ENCODE measurements at regions not wholly inside any gene's neighbourhood (a gene's known extent, or its start where the extent isn't known, plus 50 kb on each side); places are given as distances from the start of the nearest gene placed in this dataset.
"Not testable (repeated sequence)": the region's sequence is repeated elsewhere in the genome, so short reads cannot be mapped to it uniquely, and the experiment has no call there.

DNA sequence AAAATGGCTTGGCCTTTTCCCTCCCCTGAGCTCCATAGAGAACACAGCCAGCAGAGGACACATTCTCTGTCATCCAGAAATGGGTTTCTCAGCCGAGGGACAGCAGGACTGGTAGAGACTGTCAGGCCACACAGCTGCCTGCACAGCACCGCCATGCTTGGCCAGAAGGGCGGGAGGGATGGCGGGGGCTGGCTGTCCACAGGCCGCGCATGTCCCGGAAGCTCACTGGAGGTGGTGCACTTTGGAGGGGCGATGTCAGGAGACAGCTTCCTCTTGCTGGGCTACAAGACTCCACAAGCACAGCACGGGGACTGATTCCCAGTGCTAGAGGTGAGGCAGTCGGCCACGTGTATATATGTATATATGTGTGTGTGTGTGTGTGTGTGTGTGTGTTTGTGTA lies 125.3 kb downstream of the GOLGA6L4 start:
- H3K4me1 ChIP-seq; intact Hi-C loops (cut with DNase I); H3K4me3 ChIP-seq; ATAC-seq; H3K27me3 ChIP-seq; DNase-seq; H3K9me3 ChIP-seq; H3K36me3 ChIP-seq (replicated peaks in 1 of 2; ENCODE audit: insufficient read depth in 1 of 2, low read depth in 2 of 2); H3K27ac ChIP-seq: not testable (repeated sequence)
- no CpG with 5 or more reads among the region's 11 CpGs for WGBS, 2 donors

DNA sequence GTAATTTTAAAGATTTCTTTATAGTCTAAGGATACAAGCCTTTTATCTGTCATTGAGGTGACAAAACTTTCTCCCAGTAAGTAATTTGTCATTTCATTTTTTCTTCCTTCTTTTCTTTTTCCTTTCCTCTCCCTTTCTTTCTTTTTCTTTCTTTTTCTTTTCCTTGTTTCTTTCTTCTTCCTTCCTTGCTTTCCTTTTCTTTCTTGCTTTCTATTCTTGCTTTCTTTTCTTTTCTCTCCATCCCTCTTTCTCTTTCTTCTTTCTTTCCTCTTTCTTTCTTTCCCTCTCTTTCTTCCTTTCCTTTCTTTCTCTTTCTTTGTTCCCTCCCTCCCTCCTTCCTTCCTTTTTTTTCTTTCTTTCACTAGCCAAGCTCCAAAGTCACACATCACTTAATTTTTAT lies 148.8 kb downstream of the GOLGA6L4 start:
- H3K27ac ChIP-seq; H3K9me3 ChIP-seq; intact Hi-C loops (cut with DNase I); ATAC-seq; H3K27me3 ChIP-seq; DNase-seq; H3K4me1 ChIP-seq; H3K4me3 ChIP-seq; H3K36me3 ChIP-seq (replicated peaks in 1 of 2; ENCODE audit: insufficient read depth in 1 of 2, low read depth in 2 of 2): not testable (repeated sequence)

DNA sequence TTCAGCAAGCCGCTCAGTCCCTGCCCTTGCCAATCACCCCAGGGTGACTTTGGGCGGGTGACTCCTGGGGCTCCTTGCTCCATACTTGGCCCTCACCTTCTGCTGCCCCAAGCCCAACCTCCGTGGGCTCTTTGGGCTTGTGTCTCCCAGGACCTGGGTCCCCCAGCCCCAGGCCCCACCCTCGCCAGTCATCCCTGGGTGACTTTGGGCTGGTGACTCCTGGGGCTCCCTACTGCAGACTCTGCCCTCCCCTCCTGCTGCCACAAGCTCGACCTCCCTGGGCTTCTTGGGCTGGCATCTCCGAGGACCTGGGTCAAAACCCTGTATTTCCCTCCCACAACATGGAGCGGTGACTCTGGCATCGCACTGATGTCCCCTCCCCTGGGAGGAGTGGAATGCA lies 151.5 kb downstream of the GOLGA6L4 start:
- H3K36me3 ChIP-seq (replicated peaks in 1 of 2; ENCODE audit: insufficient read depth in 1 of 2, low read depth in 2 of 2), result no peaks in the 10 kb centered on the region
- H3K9me3 ChIP-seq, result no peaks in the 10 kb centered on the region
- DNase-seq (peak in 1 of 4 donors; percentile 2), ATAC-seq (no peak)
- H3K27ac ChIP-seq, result no peak overlapping the region
- TF ChIP-seq, protein P1, sequence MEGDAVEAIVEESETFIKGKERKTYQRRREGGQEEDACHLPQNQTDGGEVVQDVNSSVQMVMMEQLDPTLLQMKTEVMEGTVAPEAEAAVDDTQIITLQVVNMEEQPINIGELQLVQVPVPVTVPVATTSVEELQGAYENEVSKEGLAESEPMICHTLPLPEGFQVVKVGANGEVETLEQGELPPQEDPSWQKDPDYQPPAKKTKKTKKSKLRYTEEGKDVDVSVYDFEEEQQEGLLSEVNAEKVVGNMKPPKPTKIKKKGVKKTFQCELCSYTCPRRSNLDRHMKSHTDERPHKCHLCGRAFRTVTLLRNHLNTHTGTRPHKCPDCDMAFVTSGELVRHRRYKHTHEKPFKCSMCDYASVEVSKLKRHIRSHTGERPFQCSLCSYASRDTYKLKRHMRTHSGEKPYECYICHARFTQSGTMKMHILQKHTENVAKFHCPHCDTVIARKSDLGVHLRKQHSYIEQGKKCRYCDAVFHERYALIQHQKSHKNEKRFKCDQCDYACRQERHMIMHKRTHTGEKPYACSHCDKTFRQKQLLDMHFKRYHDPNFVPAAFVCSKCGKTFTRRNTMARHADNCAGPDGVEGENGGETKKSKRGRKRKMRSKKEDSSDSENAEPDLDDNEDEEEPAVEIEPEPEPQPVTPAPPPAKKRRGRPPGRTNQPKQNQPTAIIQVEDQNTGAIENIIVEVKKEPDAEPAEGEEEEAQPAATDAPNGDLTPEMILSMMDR (IDR thresholded peaks at IDR 0.05), result no peak
- no peak for TF ChIP-seq POLR2A (IDR thresholded peaks at IDR 0.05)
- H3K4me1 ChIP-seq, result no peaks in the 10 kb centered on the region
- no peak overlapping the region for H3K4me3 ChIP-seq
- WGBS, 2 donors, result 54 to 65% methylated on average over 3 to 8 of the region's 8 CpGs
- intact Hi-C loops (cut with DNase I), result no loop called here
- H3K27me3 ChIP-seq, result no peaks in the 10 kb centered on the region

DNA sequence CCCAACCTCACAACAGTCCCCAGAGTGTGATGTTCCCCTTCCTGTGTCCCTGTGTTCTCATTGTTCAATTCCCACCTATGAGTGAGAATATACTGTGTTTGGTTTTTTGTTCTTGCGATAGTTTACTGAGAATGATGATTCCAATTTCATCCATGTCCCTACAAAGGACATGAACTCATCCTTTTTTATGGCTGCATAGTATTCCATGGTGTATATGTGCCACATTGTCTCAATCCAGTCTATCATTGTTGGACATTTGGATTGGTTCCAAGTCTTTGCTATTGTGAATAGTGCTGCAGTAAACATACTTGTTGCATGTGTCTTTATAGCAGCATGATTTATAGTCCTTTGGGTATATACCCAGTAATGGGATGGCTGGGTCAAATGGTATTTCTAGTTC lies 152.6 kb downstream of the GOLGA6L4 start:
- intact Hi-C loops (cut with DNase I); H3K27ac ChIP-seq; H3K9me3 ChIP-seq; H3K4me3 ChIP-seq; H3K36me3 ChIP-seq (replicated peaks in 1 of 2; ENCODE audit: insufficient read depth in 1 of 2, low read depth in 2 of 2); DNase-seq; H3K4me1 ChIP-seq; ATAC-seq; H3K27me3 ChIP-seq: not testable (repeated sequence)
- WGBS, 2 donors, result 88 to 93% methylated on average over 1 of the region's 1 CpG

DNA sequence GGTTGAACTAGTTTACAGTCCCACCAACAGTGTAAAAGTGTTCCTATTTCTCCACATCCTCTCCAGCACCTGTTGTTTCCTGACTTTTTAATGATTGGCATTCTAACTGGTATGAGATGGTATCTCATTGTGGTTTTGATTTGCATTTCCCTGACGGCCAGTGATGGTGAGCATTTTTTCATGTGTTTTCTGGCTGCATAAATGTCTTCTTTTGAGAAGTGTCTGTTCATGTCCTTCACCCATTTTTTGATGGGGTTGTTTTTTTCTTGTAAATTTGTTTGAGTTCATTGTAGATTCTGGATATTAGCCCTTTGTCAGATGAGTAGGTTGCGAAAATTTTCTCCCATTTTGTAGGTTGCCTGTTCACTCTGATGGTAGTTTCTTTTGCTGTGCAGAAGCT lies 153.1 kb downstream of the GOLGA6L4 start:
- H3K9me3 ChIP-seq; H3K27ac ChIP-seq; H3K4me1 ChIP-seq; H3K4me3 ChIP-seq; ATAC-seq; H3K36me3 ChIP-seq (replicated peaks in 1 of 2; ENCODE audit: insufficient read depth in 1 of 2, low read depth in 2 of 2); H3K27me3 ChIP-seq; DNase-seq; intact Hi-C loops (cut with DNase I): not testable (repeated sequence)
- 24 to 50% methylated on average over 1 of the region's 2 CpGs for WGBS, 2 donors

DNA sequence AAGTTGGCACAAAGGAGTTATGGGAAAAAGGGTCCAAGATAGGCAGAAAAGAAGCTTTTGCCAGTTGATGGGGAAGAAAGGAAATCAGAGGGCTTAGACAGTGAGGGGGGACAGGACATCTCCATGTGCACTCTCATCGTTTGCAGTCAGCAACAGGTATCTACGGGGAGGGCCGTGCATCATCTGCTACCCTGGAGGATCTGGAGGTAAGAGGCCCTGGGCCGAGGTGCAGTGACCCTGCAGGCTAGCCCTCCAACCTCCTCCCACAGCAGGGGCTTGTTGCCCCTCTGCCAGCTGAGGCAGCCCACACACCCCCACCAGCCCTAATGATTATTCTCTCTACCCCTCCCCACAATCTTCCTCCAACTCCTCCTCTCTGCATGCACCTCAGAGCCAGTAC lies 154.8 kb downstream of the GOLGA6L4 start:
- H3K9me3 ChIP-seq; H3K36me3 ChIP-seq (replicated peaks in 1 of 2; ENCODE audit: insufficient read depth in 1 of 2, low read depth in 2 of 2); H3K27me3 ChIP-seq; H3K4me3 ChIP-seq; H3K27ac ChIP-seq; intact Hi-C loops (cut with DNase I); ATAC-seq; H3K4me1 ChIP-seq: not testable (repeated sequence)
- 35 to 58% methylated on average over 4 of the region's 4 CpGs for WGBS, 2 donors
- peak in 1 of 4 donors; percentile 2 for DNase-seq

DNA sequence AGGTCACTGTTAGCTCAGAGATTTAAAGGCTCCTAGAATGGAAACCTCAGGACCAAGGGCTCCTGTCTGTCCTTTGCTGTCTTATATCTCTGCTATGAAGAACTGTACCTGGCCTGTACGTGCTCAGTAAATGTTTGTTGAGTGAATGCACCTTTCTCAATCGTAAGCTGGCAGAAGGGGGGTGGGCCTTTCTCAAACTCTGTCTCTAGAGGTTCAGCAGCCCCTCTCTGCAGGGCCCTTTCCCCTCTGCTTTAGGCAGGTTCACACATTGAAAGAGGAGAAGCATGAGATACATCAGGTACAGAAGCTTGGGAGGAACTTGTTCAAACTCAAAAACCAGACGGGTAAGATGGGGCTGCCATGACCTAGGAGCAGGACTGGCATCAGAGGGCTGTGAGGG lies 155.6 kb downstream of the GOLGA6L4 start:
- no peaks in the 10 kb centered on the region for H3K36me3 ChIP-seq (replicated peaks in 1 of 2; ENCODE audit: insufficient read depth in 1 of 2, low read depth in 2 of 2)
- no peak for DNase-seq

DNA sequence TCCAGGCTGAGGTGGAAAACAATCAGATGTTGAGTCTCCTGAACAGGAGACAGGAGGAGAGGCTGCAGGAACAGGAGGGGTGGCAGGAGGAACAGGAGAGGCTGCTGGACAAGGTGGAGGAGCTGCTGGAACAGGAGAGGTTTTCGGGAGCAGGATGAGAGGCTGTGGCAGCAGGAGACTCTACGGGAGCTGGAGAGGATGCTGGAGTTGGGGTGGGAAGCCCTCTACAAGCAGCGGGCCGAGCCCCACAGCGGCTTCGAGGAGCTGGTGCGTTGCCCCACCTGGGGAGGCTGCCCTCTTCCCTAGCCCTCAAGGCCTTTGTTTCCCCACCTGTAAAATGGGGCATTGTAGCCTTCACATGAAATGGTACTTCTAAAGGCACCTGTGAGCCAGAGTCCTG lies 156.4 kb downstream of the GOLGA6L4 start:
- H3K4me3 ChIP-seq; intact Hi-C loops (cut with DNase I); H3K27me3 ChIP-seq; H3K27ac ChIP-seq; H3K9me3 ChIP-seq; H3K36me3 ChIP-seq (replicated peaks in 1 of 2; ENCODE audit: insufficient read depth in 1 of 2, low read depth in 2 of 2); H3K4me1 ChIP-seq; ATAC-seq: not testable (repeated sequence)
- DNase-seq, result peak in 1 of 4 donors; percentile 4
- 76 to 78% methylated on average over 5 to 7 of the region's 7 CpGs for WGBS, 2 donors

More for the DNA sequence above, 155.6 kb downstream of the GOLGA6L4 start:
- Histone ChIP-seq H3K9me3 (no peaks in the 10 kb centered on the region), H3K27me3 (no peaks in the 10 kb centered on the region), H3K4me1 (no peaks in the 10 kb centered on the region), H3K27ac (no peak overlapping the region), H3K4me3 (no peak overlapping the region)
- no peak for TF ChIP-seq POLR2A (IDR thresholded peaks at IDR 0.05)
- TF ChIP-seq, protein P1 (IDR thresholded peaks at IDR 0.05), result no peak
- intact Hi-C loops (cut with DNase I), result no loop called here
- no peak for ATAC-seq
- 39 to 47% methylated on average over 3 of the region's 3 CpGs for WGBS, 2 donors

DNA sequence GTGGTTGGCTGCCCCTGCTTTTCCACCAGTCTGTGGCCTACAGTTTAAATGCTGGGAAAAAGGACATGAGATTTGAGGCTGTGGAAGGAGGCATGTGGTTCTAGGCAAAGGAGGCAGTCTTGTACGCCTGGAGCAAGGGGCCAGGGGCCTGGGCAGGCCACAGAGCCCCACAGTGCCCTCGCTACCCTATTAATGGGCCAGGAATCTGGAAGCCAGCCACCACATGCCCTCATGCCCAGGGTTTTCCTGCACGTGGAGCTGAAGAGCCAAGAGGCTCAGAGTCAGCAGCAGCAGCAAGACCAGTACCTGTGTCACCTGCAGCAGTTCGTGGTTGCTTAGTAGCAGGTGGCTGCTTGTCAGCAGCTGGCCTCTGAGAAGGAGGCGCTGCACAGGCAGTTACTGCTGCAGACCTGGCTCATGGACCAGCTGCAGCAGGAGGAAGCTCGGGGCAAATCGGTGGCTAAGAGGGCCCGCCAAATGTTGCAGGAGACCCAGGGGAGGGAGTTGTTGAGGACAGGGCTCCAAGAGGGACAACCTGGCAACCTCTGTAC lies 157.9 kb downstream of the GOLGA6L4 start:
- H3K36me3 ChIP-seq (replicated peaks in 1 of 2; ENCODE audit: insufficient read depth in 1 of 2, low read depth in 2 of 2); H3K4me1 ChIP-seq; ATAC-seq; H3K4me3 ChIP-seq; H3K27me3 ChIP-seq; H3K27ac ChIP-seq; H3K9me3 ChIP-seq; intact Hi-C loops (cut with DNase I): not testable (repeated sequence)
- WGBS, 2 donors, result 56 to 67% methylated on average over 4 to 8 of the region's 8 CpGs
- peak in 3 of 4 donors; percentile 43 to 53 (median 49) for DNase-seq

DNA sequence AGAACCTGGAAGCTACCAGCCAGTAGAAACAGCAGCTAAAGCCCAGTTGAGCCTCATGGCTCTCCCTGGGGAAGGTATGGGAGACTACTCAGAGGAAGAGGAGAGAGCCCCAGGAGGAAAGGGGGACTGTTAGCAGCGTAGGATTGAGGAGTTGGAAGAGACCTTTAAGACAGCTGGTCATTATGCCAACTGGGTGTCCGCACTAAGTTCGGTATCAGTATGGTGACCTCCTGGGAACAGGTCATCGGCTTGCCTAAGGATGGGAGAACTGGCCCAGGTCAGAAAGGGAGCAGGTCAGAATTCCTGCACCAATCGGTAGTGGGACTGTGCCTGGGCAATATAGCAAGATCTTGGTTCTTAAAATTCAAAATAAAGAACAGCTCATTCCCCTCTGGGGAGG lies 158.4 kb downstream of the GOLGA6L4 start:
- not testable (repeated sequence) for H3K36me3 ChIP-seq (replicated peaks in 1 of 2; ENCODE audit: insufficient read depth in 1 of 2, low read depth in 2 of 2)

More for the DNA sequence above, 158.4 kb downstream of the GOLGA6L4 start:
- 77 to 84% methylated on average over 3 of the region's 5 CpGs for WGBS, 2 donors
- intact Hi-C loops (cut with DNase I); H3K4me3 ChIP-seq; ATAC-seq; H3K4me1 ChIP-seq; H3K27me3 ChIP-seq; H3K9me3 ChIP-seq; H3K27ac ChIP-seq; DNase-seq: not testable (repeated sequence)

Data from body of pancreas (tissue), 4 donors.